ENCODE measurements at regions not wholly inside any gene's neighbourhood (a gene's known extent, or its start where the extent isn't known, plus 50 kb on each side); places are given as distances from the start of the nearest gene placed in this dataset.

DNA sequence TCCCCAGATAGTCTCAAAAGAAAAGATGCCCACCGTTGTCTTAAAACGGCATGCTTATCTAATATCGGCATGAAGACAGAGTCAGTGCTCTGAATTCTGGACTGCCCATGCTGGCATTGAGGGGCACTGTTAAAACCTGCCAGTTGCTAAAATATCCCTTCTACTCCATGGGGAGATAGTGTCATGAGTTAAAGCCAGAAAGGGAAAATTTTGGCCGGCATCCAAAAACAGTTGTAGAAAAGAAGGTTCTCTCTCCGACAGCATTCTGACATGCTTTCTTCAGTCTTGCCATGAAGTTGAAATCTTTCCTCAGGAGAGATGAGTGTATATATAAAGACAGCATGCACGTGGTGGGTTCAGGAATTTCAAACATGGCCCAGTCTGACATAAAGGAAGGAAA is 401.3 kb upstream of the PIK3C3 start:
- Histone ChIP-seq H3K9me3 (ENCODE audit: control insufficient read depth in 2 of 2, insufficient read depth in 1 of 2, low read depth in 1 of 2, low read length in 1 of 2) (no peaks in the 10 kb centered on the region), H3K27ac (ENCODE audit: low read depth in 2 of 2, low read length in 1 of 2) (no peak overlapping the region), H3K36me3 (ENCODE audit: control insufficient read depth in 2 of 2, insufficient read depth in 2 of 2, low read length in 1 of 2) (no peaks in the 10 kb centered on the region), H3K27me3 (ENCODE audit: control insufficient read depth in 1 of 2, insufficient read depth in 2 of 2, low read length in 2 of 2) (no peaks in the 10 kb centered on the region), H3K4me3 (ENCODE audit: low read depth in 1 of 2, low read length in 2 of 2) (no peak overlapping the region), H3K4me1 (ENCODE audit: control insufficient read depth in 2 of 2, insufficient read depth in 2 of 2, low read length in 1 of 2) (no peaks in the 10 kb centered on the region)
- WGBS, 2 donors, result 69 to 70% methylated on average over 6 of the region's 6 CpGs

DNA sequence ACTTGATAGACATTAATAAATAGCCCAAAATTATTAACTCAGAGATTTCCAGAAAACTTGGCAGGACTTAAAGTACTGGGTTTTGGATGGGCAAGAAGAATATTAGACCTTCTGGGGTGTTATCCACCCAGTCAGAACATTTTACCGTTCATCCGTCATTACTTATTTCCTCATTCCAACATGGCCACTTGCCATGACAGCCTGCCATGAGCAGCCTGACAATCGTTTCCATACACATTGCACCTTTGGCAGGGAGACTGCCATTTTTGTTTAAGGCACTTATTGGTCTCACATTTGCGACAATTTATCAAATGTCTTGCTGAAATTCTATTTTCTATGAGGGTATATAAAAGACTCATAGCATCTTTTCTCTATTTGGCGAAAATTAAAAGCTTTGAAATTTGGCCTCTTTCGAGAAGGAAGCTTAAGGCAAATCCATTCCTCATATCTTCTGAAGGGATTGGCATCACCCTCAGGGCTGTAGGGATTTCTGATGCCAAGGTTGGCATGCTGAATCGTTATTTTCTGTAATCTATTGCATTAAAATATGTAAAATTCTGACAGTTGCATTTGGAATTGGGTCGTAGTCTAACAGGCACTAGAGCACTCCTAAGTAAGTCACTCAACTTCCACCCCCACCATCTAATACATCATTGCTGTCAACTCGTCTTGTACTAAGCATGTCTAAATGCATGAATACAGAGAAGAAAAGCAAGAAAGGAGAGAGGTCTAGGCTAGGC is 406.3 kb upstream of the PIK3C3 start:
- H3K4me3 ChIP-seq (ENCODE audit: low read depth in 1 of 2, low read length in 2 of 2), result no peak overlapping the region
- no peaks in the 10 kb centered on the region for H3K27me3 ChIP-seq (ENCODE audit: control insufficient read depth in 1 of 2, insufficient read depth in 2 of 2, low read length in 2 of 2)
- H3K27ac ChIP-seq (ENCODE audit: low read depth in 2 of 2, low read length in 1 of 2), result no peak overlapping the region
- H3K9me3 ChIP-seq (ENCODE audit: control insufficient read depth in 2 of 2, insufficient read depth in 1 of 2, low read depth in 1 of 2, low read length in 1 of 2), result no peaks in the 10 kb centered on the region
- no peaks in the 10 kb centered on the region for H3K4me1 ChIP-seq (ENCODE audit: control insufficient read depth in 2 of 2, insufficient read depth in 2 of 2, low read length in 1 of 2)
- WGBS, 2 donors, result 37 to 58% methylated on average over 9 of the region's 9 CpGs
- no peaks in the 10 kb centered on the region for H3K36me3 ChIP-seq (ENCODE audit: control insufficient read depth in 2 of 2, insufficient read depth in 2 of 2, low read length in 1 of 2)

DNA sequence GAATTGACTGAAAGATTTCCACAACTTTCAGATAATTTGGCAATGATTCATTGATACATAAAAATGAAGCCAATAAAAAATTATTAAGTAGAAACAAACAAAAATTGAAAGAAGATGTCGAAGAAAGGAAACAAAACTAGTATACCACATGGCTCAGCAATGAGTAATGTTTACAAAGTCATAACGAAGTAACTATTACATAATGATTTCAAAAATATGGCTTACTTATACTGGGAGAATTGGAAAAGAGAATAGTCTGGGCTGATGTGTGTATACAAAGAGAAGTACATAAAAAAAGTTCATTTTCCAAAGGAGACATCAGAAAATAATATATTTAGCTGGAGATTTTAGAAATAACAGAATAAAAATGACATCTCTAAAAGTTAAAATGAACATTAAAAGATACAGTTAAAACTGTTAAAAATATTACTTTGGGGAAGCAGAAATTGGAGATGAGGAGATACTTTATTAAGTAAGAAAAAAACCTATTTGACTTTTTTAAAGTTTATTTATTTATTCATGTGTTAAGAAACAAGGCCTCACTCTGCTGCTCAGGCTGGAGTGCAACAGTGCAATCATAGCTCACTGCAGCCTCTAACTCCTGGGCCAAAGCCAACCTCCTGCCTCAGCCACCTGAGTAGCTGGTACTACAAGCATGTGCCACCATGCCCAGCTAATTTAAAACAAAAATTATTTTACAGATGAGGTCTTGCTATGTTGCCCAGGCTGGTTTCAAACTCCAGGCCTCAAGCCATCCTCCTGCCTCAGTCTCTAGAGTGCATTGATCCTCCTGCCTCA is 409.7 kb upstream of the PIK3C3 start:
- Histone ChIP-seq H3K27me3 (ENCODE audit: control insufficient read depth in 1 of 2, insufficient read depth in 2 of 2, low read length in 2 of 2) (no peaks in the 10 kb centered on the region), H3K4me1 (ENCODE audit: control insufficient read depth in 2 of 2, insufficient read depth in 2 of 2, low read length in 1 of 2) (no peaks in the 10 kb centered on the region), H3K27ac (ENCODE audit: low read depth in 2 of 2, low read length in 1 of 2) (no peak overlapping the region), H3K36me3 (ENCODE audit: control insufficient read depth in 2 of 2, insufficient read depth in 2 of 2, low read length in 1 of 2) (no peaks in the 10 kb centered on the region), H3K9me3 (ENCODE audit: control insufficient read depth in 2 of 2, insufficient read depth in 1 of 2, low read depth in 1 of 2, low read length in 1 of 2) (no peaks in the 10 kb centered on the region), H3K4me3 (ENCODE audit: low read depth in 1 of 2, low read length in 2 of 2) (no peak overlapping the region)
- WGBS, 2 donors, result 47 to 52% methylated on average over 2 of the region's 2 CpGs

DNA sequence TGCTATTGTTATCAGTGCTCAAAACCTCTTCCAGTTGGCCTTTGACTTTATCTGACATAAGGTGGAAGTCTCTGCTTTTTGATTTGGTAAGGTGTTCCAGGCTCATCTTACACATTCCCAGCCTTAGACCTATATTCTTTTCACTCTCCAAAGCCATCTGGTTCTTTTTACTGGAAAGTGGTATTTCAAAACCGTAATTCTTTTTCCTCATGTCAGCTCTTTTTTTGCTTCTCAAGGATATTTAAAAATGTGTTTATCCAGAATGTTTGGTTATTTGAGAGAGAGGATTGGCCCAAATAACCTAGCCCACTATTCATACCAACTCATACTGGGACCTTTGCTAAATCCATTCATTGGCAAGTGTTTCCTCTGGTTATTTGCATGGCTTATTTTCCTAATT is 411.2 kb upstream of the PIK3C3 start:
- Histone ChIP-seq H3K4me3 (ENCODE audit: low read depth in 1 of 2, low read length in 2 of 2) (no peak overlapping the region), H3K4me1 (ENCODE audit: control insufficient read depth in 2 of 2, insufficient read depth in 2 of 2, low read length in 1 of 2) (no peaks in the 10 kb centered on the region), H3K9me3 (ENCODE audit: control insufficient read depth in 2 of 2, insufficient read depth in 1 of 2, low read depth in 1 of 2, low read length in 1 of 2) (no peaks in the 10 kb centered on the region), H3K27me3 (ENCODE audit: control insufficient read depth in 1 of 2, insufficient read depth in 2 of 2, low read length in 2 of 2) (no peaks in the 10 kb centered on the region), H3K36me3 (ENCODE audit: control insufficient read depth in 2 of 2, insufficient read depth in 2 of 2, low read length in 1 of 2) (no peaks in the 10 kb centered on the region), H3K27ac (ENCODE audit: low read depth in 2 of 2, low read length in 1 of 2) (no peak overlapping the region)
- 54 to 79% methylated on average over 1 of the region's 1 CpG for WGBS, 2 donors

DNA sequence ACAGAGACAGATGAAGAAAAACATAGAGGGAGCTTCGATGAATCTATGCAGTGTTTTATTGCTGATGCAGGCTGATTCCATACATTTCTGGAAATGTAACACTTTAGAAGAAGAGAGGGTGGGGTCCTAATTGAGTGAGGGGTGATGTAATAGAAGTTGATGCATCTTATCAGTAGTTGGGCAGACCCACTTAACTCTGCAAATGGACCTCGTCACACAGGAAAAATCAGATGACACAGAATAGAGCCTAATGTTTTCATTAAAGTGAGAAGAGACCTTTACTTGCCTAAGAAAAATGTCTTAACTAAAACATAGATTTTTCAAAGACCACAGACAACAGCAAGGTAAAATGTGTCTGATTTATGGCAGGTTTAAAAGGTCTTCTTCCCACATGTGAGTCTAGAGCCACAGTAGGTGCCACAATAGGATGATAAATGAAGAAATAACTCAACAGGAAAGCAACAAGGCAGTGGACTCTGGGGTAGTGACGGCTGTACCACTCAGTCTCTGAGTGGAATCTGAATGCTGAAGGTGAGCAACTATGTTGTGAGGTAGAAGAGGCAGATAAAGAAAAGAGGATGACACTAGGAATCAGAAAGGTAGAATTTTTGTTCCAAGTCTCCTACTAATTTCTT is 414.7 kb upstream of the PIK3C3 start:
- Histone ChIP-seq H3K27me3 (ENCODE audit: control insufficient read depth in 1 of 2, insufficient read depth in 2 of 2, low read length in 2 of 2) (no peaks in the 10 kb centered on the region), H3K27ac (ENCODE audit: low read depth in 2 of 2, low read length in 1 of 2) (no peak overlapping the region), H3K4me3 (ENCODE audit: low read depth in 1 of 2, low read length in 2 of 2) (no peak overlapping the region), H3K9me3 (ENCODE audit: control insufficient read depth in 2 of 2, insufficient read depth in 1 of 2, low read depth in 1 of 2, low read length in 1 of 2) (no peaks in the 10 kb centered on the region), H3K4me1 (ENCODE audit: control insufficient read depth in 2 of 2, insufficient read depth in 2 of 2, low read length in 1 of 2) (no peaks in the 10 kb centered on the region), H3K36me3 (ENCODE audit: control insufficient read depth in 2 of 2, insufficient read depth in 2 of 2, low read length in 1 of 2) (no peaks in the 10 kb centered on the region)
- WGBS, 2 donors, result 74 to 77% methylated on average over 3 of the region's 3 CpGs

DNA sequence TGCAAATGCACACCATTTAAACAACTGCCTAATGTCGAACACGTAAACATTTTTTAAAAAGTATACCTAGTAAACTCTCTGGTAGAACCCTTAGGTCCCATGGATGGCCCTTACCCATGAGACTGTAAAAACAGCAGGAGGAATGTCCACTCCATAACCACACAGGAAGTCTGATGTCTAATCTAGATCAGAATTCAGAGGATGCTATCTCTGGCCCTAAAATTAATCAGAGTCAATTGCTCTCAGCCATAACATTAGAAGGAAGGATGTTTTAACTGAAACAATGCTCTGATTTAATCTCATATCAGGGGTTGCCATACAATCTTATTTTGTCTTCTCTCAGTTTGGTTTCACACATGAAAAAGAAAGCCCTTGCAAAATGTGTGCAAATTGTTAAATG is 416.3 kb upstream of the PIK3C3 start:
- WGBS, 2 donors, result 92 to 98% methylated on average over 2 of the region's 2 CpGs
- H3K27ac ChIP-seq (ENCODE audit: low read depth in 2 of 2, low read length in 1 of 2), result no peak overlapping the region
- H3K4me3 ChIP-seq (ENCODE audit: low read depth in 1 of 2, low read length in 2 of 2), result no peak overlapping the region
- H3K36me3 ChIP-seq (ENCODE audit: control insufficient read depth in 2 of 2, insufficient read depth in 2 of 2, low read length in 1 of 2), result no peaks in the 10 kb centered on the region
- H3K9me3 ChIP-seq (ENCODE audit: control insufficient read depth in 2 of 2, insufficient read depth in 1 of 2, low read depth in 1 of 2, low read length in 1 of 2), result no peaks in the 10 kb centered on the region
- no peaks in the 10 kb centered on the region for H3K4me1 ChIP-seq (ENCODE audit: control insufficient read depth in 2 of 2, insufficient read depth in 2 of 2, low read length in 1 of 2)
- no peaks in the 10 kb centered on the region for H3K27me3 ChIP-seq (ENCODE audit: control insufficient read depth in 1 of 2, insufficient read depth in 2 of 2, low read length in 2 of 2)

DNA sequence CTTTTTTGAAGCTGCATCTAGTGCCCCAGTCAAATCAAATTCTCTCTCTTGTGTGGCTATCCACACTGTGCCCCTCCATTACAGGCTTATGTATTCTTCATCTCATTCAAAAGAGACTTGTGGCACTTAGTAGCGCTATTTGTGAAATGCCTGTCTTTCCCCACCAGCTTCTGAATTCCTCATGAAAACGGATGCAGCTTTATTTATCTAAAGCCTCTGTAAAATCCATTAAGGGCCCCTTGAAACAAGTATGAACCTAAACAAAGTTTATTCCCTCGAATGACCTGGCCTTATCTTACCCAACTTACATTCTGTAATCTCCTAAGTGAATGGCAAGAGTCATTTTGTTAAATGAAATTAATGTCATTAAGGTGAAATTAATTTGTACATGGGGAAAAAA is 417.4 kb upstream of the PIK3C3 start:
- no peak overlapping the region for H3K27ac ChIP-seq (ENCODE audit: low read depth in 2 of 2, low read length in 1 of 2)
- no peaks in the 10 kb centered on the region for H3K9me3 ChIP-seq (ENCODE audit: control insufficient read depth in 2 of 2, insufficient read depth in 1 of 2, low read depth in 1 of 2, low read length in 1 of 2)
- H3K27me3 ChIP-seq (ENCODE audit: control insufficient read depth in 1 of 2, insufficient read depth in 2 of 2, low read length in 2 of 2), result no peaks in the 10 kb centered on the region
- H3K36me3 ChIP-seq (ENCODE audit: control insufficient read depth in 2 of 2, insufficient read depth in 2 of 2, low read length in 1 of 2), result no peaks in the 10 kb centered on the region
- no peaks in the 10 kb centered on the region for H3K4me1 ChIP-seq (ENCODE audit: control insufficient read depth in 2 of 2, insufficient read depth in 2 of 2, low read length in 1 of 2)
- H3K4me3 ChIP-seq (ENCODE audit: low read depth in 1 of 2, low read length in 2 of 2), result no peak overlapping the region
- 50 to 53% methylated on average over 3 of the region's 3 CpGs for WGBS, 2 donors

DNA sequence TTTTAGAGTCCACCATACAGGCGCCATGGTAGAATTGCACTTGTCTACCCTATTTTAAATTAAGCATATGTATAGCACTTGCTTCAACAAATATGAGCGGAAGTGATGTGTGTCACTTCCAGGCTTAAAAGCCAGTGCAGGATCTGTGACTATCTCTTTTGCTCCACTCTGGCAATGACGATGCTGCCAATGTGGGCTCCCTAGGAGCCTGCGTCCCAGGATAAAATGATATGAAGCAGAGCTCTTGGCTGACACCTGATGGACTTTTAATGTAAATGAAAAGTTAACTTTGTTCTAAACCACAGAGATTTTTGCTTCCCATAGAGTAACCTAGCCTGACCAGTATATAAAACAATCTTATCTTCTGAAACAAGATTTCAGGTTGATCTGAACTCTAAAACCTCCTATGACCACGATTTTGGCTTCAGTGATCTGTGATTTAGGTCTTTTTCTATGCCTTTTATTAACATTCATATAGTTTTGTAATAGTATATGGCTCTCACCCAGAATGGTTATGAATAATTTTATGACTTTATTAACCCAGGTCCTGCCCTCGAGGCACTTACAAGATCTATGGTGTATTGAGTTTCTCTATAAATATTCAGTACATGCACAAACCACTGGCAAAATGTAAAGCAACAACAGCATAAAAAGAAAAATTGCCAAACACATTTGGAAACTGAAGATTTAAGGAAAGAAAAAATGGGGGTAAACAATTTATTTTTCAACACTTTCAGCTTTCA is 422.5 kb upstream of the PIK3C3 start:
- Histone ChIP-seq H3K27me3 (ENCODE audit: control insufficient read depth in 1 of 2, insufficient read depth in 2 of 2, low read length in 2 of 2) (no peaks in the 10 kb centered on the region), H3K9me3 (ENCODE audit: control insufficient read depth in 2 of 2, insufficient read depth in 1 of 2, low read depth in 1 of 2, low read length in 1 of 2) (no peaks in the 10 kb centered on the region), H3K36me3 (ENCODE audit: control insufficient read depth in 2 of 2, insufficient read depth in 2 of 2, low read length in 1 of 2) (no peaks in the 10 kb centered on the region), H3K4me3 (ENCODE audit: low read depth in 1 of 2, low read length in 2 of 2) (no peak overlapping the region), H3K27ac (ENCODE audit: low read depth in 2 of 2, low read length in 1 of 2) (no peak overlapping the region), H3K4me1 (ENCODE audit: control insufficient read depth in 2 of 2, insufficient read depth in 2 of 2, low read length in 1 of 2) (no peaks in the 10 kb centered on the region)
- 58 to 64% methylated on average over 6 of the region's 6 CpGs for WGBS, 2 donors

DNA sequence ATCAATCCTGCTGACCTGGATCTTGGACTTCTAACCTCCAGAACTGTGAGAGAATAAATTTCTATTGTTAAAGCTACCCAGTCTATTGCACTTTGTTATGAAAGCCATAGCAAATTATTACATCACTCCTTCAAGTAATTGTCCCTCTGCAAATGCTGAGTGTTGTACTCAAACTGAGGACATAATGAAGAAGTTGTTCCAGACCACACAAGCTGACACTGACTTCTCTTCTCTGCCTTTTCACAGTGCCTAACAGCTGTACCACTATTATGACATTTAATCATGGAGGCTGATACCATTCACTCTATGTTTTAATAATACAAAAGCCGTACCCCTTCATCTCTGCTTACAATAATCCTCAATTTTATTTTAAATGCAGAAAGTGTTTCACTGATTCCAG is 424.1 kb upstream of the PIK3C3 start:
- WGBS, 2 donors, result 74 to 81% methylated on average over 1 of the region's 1 CpG
- H3K27me3 ChIP-seq (ENCODE audit: control insufficient read depth in 1 of 2, insufficient read depth in 2 of 2, low read length in 2 of 2), result no peaks in the 10 kb centered on the region
- no peaks in the 10 kb centered on the region for H3K36me3 ChIP-seq (ENCODE audit: control insufficient read depth in 2 of 2, insufficient read depth in 2 of 2, low read length in 1 of 2)
- H3K27ac ChIP-seq (ENCODE audit: low read depth in 2 of 2, low read length in 1 of 2), result no peak overlapping the region
- H3K4me1 ChIP-seq (ENCODE audit: control insufficient read depth in 2 of 2, insufficient read depth in 2 of 2, low read length in 1 of 2), result no peaks in the 10 kb centered on the region
- no peak overlapping the region for H3K4me3 ChIP-seq (ENCODE audit: low read depth in 1 of 2, low read length in 2 of 2)
- H3K9me3 ChIP-seq (ENCODE audit: control insufficient read depth in 2 of 2, insufficient read depth in 1 of 2, low read depth in 1 of 2, low read length in 1 of 2), result no peaks in the 10 kb centered on the region

All from esophagus (tissue), 2 donors.